CD4-positive, alpha-beta T cell treated with Interferon alpha-2 for 1 hour (primary cell): ENCODE measurements at regions not wholly inside any gene's neighbourhood (a gene's known extent, or its start where the extent isn't known, plus 50 kb on each side); places are given as distances from the start of the nearest gene placed in this dataset.
"Not testable (repeated sequence)": the region's sequence is repeated elsewhere in the genome, so short reads cannot be mapped to it uniquely, and the experiment has no call there.

Source experiments
- DNase-seq, 2 donors: peaks; one replicate each; pipeline ENCODE4 v3.0.0-alpha.2; 2020 to 2022

DNA sequence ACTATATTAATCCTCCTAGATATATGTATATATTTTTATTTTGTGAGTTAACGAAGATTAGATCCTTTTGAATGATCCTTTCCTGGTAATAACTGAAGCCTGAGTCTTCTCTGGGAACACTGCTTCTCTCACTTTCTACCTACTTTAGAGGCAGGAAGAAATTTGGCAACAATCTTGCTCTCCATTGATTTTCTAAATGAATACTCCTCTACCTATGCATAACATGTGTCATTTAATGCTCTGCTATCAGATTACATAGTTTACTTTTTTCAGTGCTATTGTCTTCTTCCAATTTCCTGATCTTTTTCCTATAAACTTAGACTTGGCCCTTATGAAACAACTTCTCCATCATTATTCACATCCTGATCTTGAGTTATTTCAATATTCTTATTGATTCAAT lies 60.4 kb upstream of the PDHA2 start:
- no peak for DNase-seq

DNA sequence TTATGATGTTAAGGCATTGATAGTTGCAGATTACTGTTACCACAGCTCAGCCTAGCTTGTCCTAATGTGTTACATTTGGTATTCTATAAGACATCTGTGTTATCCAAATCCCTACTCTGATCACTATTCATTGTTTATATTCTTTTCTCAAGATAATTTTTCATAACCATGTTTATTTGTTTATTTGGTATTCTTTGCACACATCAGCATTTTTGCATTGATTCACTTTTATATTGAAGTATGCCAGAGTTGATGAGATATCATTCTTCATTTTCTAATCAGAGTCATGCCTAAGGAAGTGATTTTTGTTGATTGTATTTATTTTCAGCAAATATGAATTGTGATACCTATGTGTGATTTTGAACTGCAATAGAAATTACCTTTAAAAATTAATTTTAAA lies 61.2 kb upstream of the PDHA2 start:
- DNase-seq: no peak

DNA sequence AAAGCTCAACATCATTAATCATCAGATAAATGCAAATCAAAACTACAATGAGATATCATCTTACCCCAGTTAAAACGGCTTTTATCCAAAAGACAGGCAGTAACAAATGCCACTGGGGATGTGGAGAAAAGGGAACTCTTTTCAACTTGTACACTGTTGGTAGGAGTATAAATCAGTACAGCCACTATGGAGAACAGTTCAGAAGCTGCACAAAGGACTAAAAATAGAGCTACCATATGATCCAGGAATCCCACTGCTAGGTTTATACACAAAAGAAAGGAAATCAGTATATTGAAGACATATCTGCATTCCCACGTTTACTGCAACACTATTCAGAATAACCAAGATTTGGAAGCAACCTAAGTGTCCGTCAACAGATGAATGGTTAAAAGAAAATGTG lies 69.3 kb upstream of the PDHA2 start:
- DNase-seq: not testable (repeated sequence)

DNA sequence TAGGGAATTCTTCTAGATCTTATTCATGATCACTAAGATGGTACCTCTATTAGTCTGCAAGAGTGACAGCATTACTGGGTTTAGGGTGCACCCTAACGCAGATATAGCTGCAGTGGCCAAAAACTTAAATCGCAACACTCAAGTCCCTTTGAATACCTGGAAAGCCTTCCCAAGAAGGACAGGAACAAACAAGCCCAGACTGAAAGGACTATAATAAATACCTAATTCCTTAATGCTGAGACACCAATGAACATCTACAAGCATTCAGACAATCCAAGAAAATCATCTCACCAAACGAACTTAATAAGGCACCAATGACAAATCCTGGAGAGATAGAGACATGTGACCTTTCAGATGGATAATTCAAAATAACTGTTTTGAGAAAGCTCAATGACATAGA lies 74.9 kb upstream of the PDHA2 start:
- DNase-seq: no peak

DNA sequence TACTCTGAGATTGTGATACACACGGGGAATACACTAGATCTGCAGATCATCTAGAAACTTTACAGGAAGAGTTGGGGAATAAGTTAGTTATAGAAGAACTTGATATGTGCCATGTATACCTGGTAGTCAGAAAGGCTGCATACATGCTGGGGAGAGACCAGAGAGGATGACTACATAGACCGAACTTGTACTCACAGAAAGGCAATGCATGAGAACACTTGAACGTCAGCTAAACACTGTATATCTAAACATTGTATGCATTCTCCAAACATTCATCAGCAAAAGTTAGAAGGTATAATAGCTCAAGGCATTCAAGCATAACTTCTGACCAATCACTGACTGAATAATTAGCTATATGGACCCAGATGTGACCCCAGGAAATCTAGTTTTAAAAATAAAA lies 78.0 kb upstream of the PDHA2 start:
- no peak for DNase-seq

DNA sequence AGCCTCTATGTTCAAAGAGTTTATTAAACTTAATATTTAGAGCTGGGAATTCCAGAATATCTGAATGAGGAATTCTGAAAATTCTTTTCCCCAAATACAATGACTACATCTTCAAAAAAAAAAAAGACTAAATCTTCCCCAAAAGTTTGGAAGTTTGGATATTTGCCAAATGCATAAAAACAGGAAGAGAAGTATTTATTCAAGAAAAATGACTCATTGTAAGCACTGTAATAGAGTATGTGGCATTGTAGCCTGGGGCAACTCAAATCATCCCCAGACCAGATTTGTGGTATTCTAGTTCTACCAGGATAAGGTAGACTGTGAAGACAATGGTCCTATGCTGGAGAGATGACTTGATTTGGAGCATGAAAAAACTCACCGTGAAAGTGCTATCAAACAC lies 78.5 kb upstream of the PDHA2 start:
- DNase-seq: no peak

DNA sequence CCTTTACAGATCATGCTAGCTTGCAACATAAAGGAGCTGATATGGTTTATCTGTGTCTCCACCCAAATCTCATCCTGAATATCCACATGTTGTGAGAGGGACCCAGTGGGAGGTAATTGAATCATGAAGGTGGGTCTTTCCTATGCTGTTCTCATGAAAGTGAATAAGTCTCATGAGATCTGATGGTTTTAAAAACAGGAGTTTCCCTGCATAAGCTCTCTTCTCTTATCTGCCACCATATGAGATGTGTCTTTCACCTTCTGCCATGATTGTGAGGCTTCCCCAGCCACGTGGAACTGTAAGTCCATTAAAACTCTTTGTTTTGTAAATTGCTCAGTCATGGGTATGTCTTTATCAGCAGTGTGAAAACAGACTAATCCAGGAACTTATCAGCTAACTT lies 79.2 kb upstream of the PDHA2 start:
- DNase-seq: not testable (repeated sequence)

DNA sequence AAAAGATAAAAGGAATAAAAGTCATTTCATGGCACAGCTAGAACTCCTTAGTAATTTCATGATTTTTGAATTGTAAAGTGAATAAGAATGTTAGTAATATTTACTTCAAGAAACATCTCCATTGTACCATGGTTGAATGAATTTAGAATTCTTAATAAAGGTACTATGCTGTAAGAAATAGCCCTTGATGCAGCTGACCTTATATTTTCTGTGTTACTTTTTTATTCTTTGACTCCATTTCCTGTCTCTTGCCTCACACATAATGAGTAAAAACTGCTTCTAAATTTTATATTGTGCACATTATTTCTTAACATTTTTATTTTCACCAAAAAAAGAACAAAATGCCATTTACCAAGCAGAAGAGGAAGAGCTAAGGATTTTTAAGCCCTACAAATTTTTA lies 81.9 kb upstream of the PDHA2 start:
- DNase-seq: no peak

DNA sequence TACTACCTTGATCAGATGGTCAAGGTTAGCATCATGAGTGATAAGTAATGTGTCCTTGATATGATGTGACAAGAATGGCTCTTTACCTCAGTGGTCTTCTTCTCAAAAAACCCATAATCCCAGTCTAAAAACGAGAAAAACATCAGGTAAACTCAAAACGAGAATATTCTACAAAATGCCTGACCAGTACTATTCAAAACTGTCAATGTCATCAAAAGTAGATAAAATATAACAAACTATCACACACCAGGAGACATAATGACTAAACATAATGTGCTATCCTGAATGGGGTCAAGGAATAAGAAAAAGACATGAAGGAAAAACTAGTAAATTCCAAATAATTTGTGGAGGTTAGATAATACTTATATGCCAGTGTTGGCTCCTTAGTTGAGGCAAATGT lies 85.2 kb upstream of the PDHA2 start:
- no peak for DNase-seq

DNA sequence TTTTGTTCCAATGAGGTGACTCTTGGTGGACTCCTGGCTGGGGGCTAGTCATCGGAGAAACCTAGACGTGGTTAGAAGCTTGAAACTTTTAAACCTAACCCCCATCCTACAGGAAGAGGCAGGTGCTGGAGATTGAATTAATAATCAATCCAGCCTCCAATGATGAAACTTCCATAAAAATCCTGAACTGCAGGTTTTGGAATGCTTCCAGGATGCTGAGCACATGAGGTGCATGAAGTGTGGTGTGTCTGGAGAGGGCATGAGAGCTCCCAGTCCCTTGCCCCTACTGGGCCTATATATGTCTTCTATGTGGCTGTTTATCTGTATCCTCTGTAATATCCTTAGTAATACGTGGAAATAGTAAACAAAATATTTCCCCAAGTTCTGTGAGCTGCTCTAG lies 90.7 kb upstream of the PDHA2 start:
- DNase-seq: no peak

DNA sequence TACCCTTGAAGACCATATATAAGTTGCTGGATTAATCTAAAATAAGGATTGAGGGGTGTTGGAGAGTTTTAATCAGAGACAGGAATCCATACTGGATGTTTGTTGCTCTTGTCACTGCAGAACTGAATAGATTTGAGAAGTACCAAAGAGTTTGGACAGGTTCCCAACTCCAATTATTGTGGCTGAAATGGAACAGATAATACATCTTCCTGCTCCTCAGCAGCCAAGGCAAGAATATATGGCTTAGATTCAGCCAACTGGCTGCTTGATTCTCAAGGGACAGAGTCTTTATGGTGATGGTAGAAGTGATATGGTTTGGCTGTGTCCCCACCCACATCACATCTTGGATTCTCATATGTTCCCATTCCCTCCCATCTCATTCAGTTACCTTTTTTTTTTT lies 97.0 kb upstream of the PDHA2 start:
- no peak for DNase-seq

DNA sequence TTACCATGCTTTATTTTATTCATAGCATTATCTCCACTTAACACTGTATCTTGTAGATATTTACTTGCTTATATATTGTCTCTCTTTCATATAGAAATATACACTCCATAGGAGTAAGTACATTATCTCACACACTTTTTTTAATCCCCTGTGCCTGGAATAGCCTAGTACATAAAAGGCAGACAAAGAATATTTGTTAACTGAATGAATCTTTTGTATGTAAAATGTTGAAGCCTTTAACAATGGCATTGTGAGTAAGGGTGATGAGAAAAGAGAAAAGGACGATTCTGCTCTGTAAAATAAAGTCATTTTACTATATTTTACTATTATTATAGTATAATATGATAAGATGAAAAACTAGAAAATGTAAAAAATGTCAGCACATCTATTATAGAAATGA lies 97.7 kb upstream of the PDHA2 start:
- DNase-seq: no peak

DNA sequence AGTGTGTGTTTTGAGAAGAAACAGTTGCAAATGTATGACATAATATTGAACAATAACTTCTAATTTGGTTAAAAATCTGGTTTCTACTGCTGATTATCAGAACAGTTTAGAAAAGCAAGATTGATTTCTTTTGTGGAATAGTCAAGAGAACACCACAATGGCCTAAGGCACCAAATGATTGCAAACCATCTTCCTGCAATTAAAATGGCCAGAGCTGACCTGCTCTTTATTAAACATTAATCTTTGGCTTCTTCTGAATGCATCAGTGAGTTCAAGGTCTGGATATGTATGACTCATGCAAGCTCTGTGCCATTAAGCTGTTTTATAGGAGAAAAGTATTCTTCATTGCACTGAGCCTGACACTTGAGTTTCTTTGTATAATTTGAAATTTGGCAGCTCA lies 107.8 kb upstream of the PDHA2 start:
- DNase-seq: no peak

DNA sequence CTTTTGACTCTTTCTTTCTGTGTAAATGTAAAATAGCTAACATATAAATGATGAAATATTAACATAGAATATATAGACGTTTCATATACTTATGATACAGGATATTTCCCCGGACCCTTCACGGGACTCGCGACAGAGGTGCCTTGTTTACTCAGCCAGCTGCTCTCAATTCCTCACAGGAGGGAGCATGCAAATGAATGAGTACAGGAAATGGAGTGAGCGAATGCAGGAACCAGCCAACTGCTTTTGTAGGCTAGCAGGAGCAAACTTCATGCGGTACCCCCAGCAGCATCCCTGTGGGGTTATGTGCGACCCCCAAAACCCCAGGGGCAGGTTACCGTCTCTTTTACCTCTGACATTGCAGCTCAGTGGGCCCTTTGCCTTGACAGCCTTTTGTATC lies 110.3 kb upstream of the PDHA2 start:
- DNase-seq: no peak

DNA sequence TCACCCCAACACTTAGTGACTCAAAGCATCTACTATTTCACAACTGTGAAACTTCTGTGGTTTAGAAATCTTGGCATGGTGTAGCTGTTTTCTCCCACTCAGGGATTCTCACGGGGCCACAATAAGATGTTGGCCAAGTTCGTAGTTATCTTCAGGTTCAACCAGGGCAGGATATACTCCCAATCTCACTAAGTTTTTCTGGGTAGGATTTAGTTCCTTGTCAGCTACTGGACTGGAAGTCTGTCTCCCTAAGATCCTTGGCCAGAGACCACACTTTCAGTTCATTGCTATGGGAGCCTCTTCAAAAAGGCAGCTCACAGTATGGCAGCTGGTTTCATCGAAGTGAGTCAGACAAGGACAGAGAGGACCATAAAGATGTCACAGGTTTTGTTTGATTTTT lies 111.7 kb upstream of the PDHA2 start:
- no peak for DNase-seq

DNA sequence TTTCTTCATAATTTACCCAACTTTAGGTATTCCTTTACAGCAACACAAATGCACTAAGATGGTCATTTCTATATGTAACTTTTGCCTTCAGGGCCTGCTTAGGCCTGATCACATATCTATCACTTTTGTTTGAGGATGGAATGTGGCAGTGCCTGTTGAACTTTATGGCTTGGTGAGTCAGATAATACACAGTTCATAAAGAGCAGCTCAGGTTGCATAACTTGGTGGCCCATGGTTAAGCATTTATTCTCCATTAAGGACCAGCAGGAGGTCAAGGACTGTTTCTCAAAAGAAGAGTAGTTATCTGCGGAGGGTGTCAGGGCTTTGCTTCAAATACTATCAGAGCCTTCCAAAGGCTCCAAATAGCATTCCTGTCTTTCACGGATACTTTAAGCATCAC lies 124.1 kb upstream of the PDHA2 start:
- DNase-seq: no peak

DNA sequence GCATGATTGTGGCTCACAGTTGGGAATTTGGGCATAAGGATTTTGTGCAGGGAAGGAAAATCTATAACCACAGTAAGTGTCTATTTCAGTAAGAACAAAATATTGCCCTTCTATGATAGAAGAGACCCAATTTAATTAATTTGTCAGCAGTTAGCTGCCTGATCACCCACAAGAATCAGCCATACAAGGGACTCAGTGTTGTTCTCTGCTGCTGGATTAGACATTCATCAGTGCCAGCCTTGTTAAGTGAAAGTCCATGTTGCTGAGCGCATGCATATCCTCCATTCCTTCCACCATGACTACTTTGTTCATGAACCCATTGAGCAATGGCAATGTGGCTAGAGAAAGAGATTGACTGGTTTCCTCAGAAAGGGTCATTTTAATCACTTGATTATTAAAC lies 125.3 kb upstream of the PDHA2 start:
- DNase-seq: no peak

DNA sequence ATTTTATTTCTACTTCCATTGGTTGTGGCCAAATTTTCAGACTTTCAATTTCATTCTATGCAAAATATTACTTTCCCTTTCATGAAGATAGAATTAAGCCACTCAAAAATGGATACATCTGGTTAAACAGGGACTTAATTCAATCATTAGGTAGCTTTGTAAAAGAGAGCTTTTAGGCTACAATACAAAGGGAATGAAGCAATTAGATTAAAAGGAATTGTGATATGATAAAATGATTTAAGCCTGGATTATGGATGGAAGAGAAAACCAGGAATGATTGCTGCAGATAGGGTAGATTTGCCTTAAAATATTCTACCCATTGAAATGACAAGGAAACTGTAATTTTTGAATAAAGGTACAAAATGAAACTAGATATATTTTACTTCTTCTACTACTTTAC lies 134.6 kb upstream of the PDHA2 start:
- no peak for DNase-seq

DNA sequence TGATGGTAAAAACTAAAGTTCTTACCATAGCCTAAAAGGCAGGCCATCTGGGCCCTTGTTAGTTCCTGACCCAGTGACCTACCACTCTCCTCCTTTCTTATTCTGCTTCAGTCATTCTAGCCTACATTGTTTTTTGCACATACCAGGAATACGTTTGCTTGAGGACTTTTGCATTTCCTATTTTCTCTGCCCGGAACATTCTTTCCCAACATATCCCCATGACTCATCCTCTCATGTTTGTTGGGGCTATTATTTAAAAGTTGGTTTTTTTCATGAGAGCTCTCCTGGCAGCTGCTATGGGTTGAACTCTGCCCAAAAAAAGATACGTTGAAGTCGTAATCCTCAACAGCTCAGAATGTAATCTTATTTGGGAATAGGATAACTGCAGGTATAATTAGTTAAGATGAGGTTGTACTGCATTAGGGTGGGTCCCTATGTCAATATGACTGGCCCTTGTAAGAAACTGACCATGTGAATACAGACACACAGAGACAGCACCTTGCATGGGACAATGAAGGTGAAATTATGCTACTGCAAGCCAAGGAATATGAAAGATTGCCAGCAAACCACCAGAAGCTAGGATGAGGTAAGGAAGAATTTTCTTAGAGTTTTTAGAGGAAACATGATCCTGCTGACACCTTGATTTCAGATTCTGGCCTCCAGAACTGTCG lies 138.3 kb upstream of the PDHA2 start:
- DNase-seq: no peak

DNA sequence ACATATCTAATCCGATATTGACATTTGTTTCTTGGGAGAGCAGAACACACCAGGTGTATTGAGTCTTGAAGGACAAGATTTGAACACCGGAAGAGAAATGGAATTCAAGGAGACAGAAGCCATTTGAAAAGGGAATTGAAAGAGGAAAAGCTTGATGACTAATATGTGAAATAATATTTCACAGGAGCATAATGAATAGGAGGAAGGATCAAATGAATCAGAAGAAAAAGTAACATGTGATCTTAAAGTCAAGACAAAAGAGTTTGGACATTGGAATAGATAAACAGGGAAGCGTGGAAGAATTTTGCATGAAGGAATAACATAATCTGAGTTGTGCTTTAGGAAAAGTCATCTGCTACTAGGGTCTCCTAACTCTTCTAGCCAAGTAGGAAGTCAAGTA lies 145.5 kb upstream of the PDHA2 start:
- DNase-seq: no peak

DNA sequence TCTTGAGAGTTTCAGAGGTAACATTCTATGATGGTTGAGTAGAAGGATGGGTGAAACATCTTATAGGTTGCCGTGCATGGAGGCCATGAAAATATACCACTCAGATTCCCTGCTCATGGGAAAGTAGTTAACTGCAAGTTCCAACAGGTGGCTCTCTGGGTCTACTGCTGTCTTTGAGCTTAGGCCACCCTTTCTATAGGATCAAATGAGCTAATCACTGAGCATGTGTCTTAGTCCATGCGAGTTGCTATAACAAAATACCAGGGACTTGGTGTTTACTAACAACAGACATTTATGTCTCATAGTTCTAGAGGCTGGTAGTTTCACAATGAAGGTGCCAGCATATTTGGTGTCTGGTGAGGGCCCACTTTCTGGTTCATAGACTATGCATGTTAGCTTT lies 144.8 kb upstream of the UNC5C start:
- no peak for DNase-seq

DNA sequence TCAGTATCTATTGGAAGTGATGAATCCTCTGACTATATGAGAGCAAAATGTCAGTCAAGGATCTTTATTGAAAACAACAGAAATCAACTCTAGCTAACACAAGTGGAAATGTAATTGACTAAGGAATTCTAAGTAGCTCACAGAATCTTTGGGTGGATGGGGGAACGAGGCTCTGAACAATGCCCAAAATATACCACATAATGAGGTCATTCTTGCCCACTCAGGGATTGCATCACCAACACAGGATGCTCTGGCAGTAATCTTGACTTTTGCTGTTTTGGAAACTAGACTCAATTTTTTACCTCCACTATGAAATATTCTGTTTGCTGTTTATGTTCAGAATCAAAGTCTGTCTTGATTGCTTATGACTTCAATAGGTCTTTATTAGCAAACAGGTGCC lies 127.4 kb upstream of the UNC5C start:
- DNase-seq: no peak

DNA sequence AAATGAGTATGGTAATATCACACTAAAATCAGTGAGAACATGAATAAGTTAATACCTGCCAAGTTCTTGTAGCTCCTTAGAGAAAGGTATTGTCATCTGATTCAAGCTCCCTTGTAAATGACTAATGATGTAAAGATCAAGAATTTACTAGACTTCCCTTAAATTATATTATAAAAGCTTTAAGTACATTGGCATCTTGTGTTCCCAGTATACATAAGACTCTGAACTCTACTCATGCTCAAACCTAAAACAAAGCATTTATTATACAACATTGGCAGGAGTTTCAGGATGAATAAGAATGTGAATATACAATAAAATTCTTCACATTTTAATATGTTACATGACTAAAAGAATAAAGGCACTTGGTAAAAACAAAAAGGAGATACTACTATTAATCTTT lies 126.8 kb upstream of the UNC5C start:
- no peak for DNase-seq

DNA sequence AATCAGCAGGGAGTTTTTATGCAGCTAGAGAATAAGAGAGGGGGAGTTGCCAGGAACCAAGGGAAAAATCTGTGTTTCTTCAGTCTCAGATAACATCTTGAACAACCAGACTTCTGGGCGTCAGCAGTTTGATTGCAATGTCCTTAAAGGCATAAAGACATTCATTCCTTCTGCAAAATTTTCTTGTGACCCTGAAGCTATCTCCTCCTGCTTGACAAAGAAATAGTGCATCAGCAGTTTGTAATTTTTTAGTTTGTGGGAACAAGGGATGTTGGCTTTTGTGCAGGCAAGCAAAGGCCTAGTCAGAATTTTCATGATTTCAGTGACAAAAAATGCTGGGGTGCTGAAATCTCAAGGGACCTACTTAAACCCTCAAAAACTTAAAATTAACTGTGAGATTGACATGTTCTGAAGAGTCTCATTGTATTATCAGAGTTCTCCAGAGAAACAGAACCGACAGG lies 125.8 kb upstream of the UNC5C start:
- DNase-seq: no peak

DNA sequence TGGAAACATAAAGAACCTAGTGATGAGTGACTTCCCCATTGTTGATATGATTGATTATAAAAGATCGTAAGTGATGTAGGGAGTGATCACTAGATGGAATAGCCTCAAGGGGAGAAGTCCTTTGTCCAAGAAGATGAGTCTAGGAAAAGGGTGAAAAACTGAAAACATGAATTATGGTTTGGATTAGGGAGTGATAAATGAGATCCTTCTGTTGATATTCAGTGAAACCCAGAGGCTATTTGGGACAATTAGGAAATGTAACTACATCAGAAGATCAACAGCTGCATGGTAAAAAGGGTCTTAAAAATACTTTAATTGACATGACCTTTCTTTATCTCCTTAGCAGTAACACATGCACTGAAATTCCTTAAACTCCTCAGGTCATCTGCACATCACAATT lies 124.0 kb upstream of the UNC5C start:
- no peak for DNase-seq

DNA sequence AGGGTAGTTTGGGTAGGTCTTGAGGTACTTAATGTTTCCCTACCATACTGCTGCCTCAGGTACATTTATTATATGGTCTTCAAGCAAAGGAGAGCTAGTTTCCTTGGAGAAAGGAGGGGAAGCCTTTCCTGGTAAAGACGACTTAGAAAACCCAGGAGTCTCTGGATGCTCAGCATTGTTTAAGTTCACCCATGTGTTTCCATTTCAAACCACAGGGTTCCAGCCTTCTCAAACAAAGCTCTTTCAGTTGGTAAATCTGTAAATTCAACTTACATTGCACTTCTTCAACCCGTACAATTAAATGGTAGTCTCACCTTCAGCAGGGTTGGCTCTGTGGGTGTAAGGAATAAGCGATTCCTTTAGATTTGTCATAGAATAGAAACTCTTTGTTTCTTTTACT lies 111.9 kb upstream of the UNC5C start:
- no peak for DNase-seq
